Activated CD8-positive, alpha-beta memory T cell treated with anti-CD3 and anti-CD28 coated beads, Interleukin-2, amount 10 ng/mL, durations not matched to agents 7 days and 5 days (primary cell): ENCODE measurements at regions not wholly inside any gene's neighbourhood (a gene's known extent, or its start where the extent isn't known, plus 50 kb on each side); places are given as distances from the start of the nearest gene placed in this dataset.
"Not testable (repeated sequence)": the region's sequence is repeated elsewhere in the genome, so short reads cannot be mapped to it uniquely, and the experiment has no call there.

Experiments
- ATAC-seq: fragments of 150-1000 bp; cut with Tn5 transposase; one replicate; pipeline ENCODE4 v1.10.0; 2021; ENCODE audit warnings: moderate library complexity
- CTCF ChIA-PET: fragments of 350-600 bp; sonication (Branson Sonifier 250); formaldehyde crosslinking; loops from one replicate; lab custom pipeline; 2021; ENCODE audit warnings: antibody characterized with exemption; lab: Charles Lee
- DNase-seq: peaks from one replicate; pipeline ENCODE4 v3.0.0-alpha.2; 2020
- H3K27ac Mint-ChIP-seq: one replicate; pipeline ENCODE4 v1.8.0; 2021; ENCODE audit warnings: mild to moderate bottlenecking, mixed read lengths
- H3K27me3 Mint-ChIP-seq: one replicate; pipeline ENCODE4 v1.8.0; 2021; ENCODE audit warnings: mixed read lengths
- H3K36me3 Mint-ChIP-seq: one replicate; pipeline ENCODE4 v1.8.0; 2021; ENCODE audit warnings: mild to moderate bottlenecking, mixed read lengths
- H3K4me1 Mint-ChIP-seq: one replicate; pipeline ENCODE4 v1.8.0; 2021; ENCODE audit warnings: mixed read lengths
- H3K4me3 Mint-ChIP-seq: one replicate; pipeline ENCODE4 v1.8.0; 2021; ENCODE audit warnings: mild to moderate bottlenecking, moderate library complexity, mixed read lengths
- H3K9me3 Mint-ChIP-seq: one replicate; pipeline ENCODE4 v1.8.0; 2022; ENCODE audit warnings: low read depth, mixed read lengths

GRCh38 chr12:83769151-83769550 lies 1082.4 kb downstream of the TMTC2 start:
- no peaks in the 10 kb centered on the region for H3K27me3 Mint-ChIP-seq
- CTCF ChIA-PET = no interaction called here
- H3K4me3 Mint-ChIP-seq = no peak overlapping the region

GRCh38 chr12:83767723-83768122 lies 1081.0 kb downstream of the TMTC2 start:
- CTCF ChIA-PET = no interaction called here
- Mint-ChIP-seq H3K9me3 (peaks cover 5% of the 10 kb centered on the region), H3K27me3 (no peaks in the 10 kb centered on the region), H3K36me3 (no peaks in the 10 kb centered on the region), H3K27ac (no peak overlapping the region), H3K4me1 (no peaks in the 10 kb centered on the region), H3K4me3 (no peak overlapping the region)
- ATAC-seq = no peak
- DNase-seq = no peak

More at GRCh38 chr12:83769151-83769550, 1082.4 kb downstream of the TMTC2 start:
- no peak for DNase-seq
- no peak for ATAC-seq
- no peaks in the 10 kb centered on the region for H3K36me3 Mint-ChIP-seq
- H3K9me3 Mint-ChIP-seq = peaks cover 9% of the 10 kb centered on the region
- H3K27ac Mint-ChIP-seq = no peak overlapping the region
- no peaks in the 10 kb centered on the region for H3K4me1 Mint-ChIP-seq

GRCh38 chr12:83763425-83763824 lies 1076.7 kb downstream of the TMTC2 start:
- H3K27me3 Mint-ChIP-seq = no peaks in the 10 kb centered on the region
- no peak for ATAC-seq
- no peaks in the 10 kb centered on the region for H3K9me3 Mint-ChIP-seq
- no peak overlapping the region for H3K27ac Mint-ChIP-seq
- H3K36me3 Mint-ChIP-seq = no peaks in the 10 kb centered on the region
- no peak for DNase-seq
- H3K4me1 Mint-ChIP-seq = no peaks in the 10 kb centered on the region
- CTCF ChIA-PET = no interaction called here
- H3K4me3 Mint-ChIP-seq = no peak overlapping the region

- DNase-seq (no peak), ATAC-seq (no peak)
- H3K36me3 Mint-ChIP-seq = no peaks in the 10 kb centered on the region
- H3K27ac Mint-ChIP-seq = no peak overlapping the region
- no peak overlapping the region for H3K4me3 Mint-ChIP-seq
- no peaks in the 10 kb centered on the region for H3K27me3 Mint-ChIP-seq
- H3K9me3 Mint-ChIP-seq = no peaks in the 10 kb centered on the region
- no peaks in the 10 kb centered on the region for H3K4me1 Mint-ChIP-seq
- CTCF ChIA-PET = no interaction called here
These were observed 1073.2 kb downstream of the TMTC2 start for GRCh38 chr12:83759906-83760305.

GRCh38 chr12:83758888-83759631 lies 1072.4 kb downstream of the TMTC2 start:
- Mint-ChIP-seq H3K27me3 (no peaks in the 10 kb centered on the region), H3K36me3 (no peaks in the 10 kb centered on the region), H3K9me3 (no peaks in the 10 kb centered on the region), H3K4me3 (no peak overlapping the region), H3K4me1 (no peaks in the 10 kb centered on the region), H3K27ac (no peak overlapping the region)
- DNase-seq (no peak), ATAC-seq (no peak)
- CTCF ChIA-PET = no interaction called here

- Mint-ChIP-seq H3K4me3 (no peak overlapping the region), H3K36me3 (no peaks in the 10 kb centered on the region), H3K4me1 (no peaks in the 10 kb centered on the region), H3K27me3 (no peaks in the 10 kb centered on the region), H3K27ac (no peak overlapping the region), H3K9me3 (no peaks in the 10 kb centered on the region)
- DNase-seq (no peak), ATAC-seq (no peak)
- CTCF ChIA-PET = no interaction called here
These were observed 1067.2 kb downstream of the TMTC2 start for GRCh38 chr12:83753904-83754303.

- H3K36me3 Mint-ChIP-seq = no peaks in the 10 kb centered on the region
- CTCF ChIA-PET = no interaction called here
- ATAC-seq = no peak
- no peaks in the 10 kb centered on the region for H3K9me3 Mint-ChIP-seq
- H3K27me3 Mint-ChIP-seq = no peaks in the 10 kb centered on the region
- no peak for DNase-seq
- no peak overlapping the region for H3K27ac Mint-ChIP-seq
- H3K4me3 Mint-ChIP-seq = no peak overlapping the region
- no peaks in the 10 kb centered on the region for H3K4me1 Mint-ChIP-seq
These were observed 1066.5 kb downstream of the TMTC2 start for GRCh38 chr12:83753205-83753604.

GRCh38 chr12:83739607-83740006 lies 1052.9 kb downstream of the TMTC2 start:
- Mint-ChIP-seq H3K36me3 (no peaks in the 10 kb centered on the region), H3K27ac (no peak overlapping the region), H3K4me1 (no peaks in the 10 kb centered on the region), H3K9me3 (peaks cover 7% of the 10 kb centered on the region), H3K27me3 (no peaks in the 10 kb centered on the region), H3K4me3 (no peak overlapping the region)
- CTCF ChIA-PET = no interaction called here
- no peak for DNase-seq
- no peak for ATAC-seq

GRCh38 chr12:83710851-83711250 lies 1024.1 kb downstream of the TMTC2 start:
- ATAC-seq (no peak), DNase-seq (no peak)
- no peak overlapping the region for H3K4me3 Mint-ChIP-seq
- no peaks in the 10 kb centered on the region for H3K4me1 Mint-ChIP-seq
- H3K27me3 Mint-ChIP-seq = no peaks in the 10 kb centered on the region
- H3K36me3 Mint-ChIP-seq = no peaks in the 10 kb centered on the region
- peaks cover 7% of the 10 kb centered on the region for H3K9me3 Mint-ChIP-seq
- H3K27ac Mint-ChIP-seq = no peak overlapping the region
- CTCF ChIA-PET = no interaction called here

GRCh38 chr12:83709899-83710298 lies 1023.2 kb downstream of the TMTC2 start:
- ATAC-seq = no peak
- no peaks in the 10 kb centered on the region for H3K27me3 Mint-ChIP-seq
- H3K27ac Mint-ChIP-seq = no peak overlapping the region
- H3K4me1 Mint-ChIP-seq = no peaks in the 10 kb centered on the region
- H3K4me3 Mint-ChIP-seq = no peak overlapping the region
- H3K36me3 Mint-ChIP-seq = no peaks in the 10 kb centered on the region
- H3K9me3 Mint-ChIP-seq = peaks cover 7% of the 10 kb centered on the region
- CTCF ChIA-PET = no interaction called here
- DNase-seq = no peak

- Mint-ChIP-seq H3K9me3 (peaks cover 12% of the 10 kb centered on the region), H3K27me3 (no peaks in the 10 kb centered on the region), H3K27ac (no peak overlapping the region), H3K36me3 (no peaks in the 10 kb centered on the region), H3K4me3 (no peak overlapping the region), H3K4me1 (no peaks in the 10 kb centered on the region)
- DNase-seq (no peak), ATAC-seq (no peak)
- CTCF ChIA-PET = no interaction called here
These were observed 1014.1 kb downstream of the TMTC2 start for GRCh38 chr12:83700838-83701237.

GRCh38 chr12:83696311-83696710 lies 1009.6 kb downstream of the TMTC2 start:
- H3K27ac Mint-ChIP-seq, H3K27me3 Mint-ChIP-seq, DNase-seq, H3K36me3 Mint-ChIP-seq, CTCF ChIA-PET, H3K4me3 Mint-ChIP-seq, ATAC-seq, H3K4me1 Mint-ChIP-seq: not testable (repeated sequence)
- peaks cover 12% of the 10 kb centered on the region for H3K9me3 Mint-ChIP-seq

GRCh38 chr12:83691730-83692129 lies 1005.0 kb downstream of the TMTC2 start:
- DNase-seq (no peak), ATAC-seq (no peak)
- no peak overlapping the region for H3K4me3 Mint-ChIP-seq
- H3K36me3 Mint-ChIP-seq = no peaks in the 10 kb centered on the region
- H3K27ac Mint-ChIP-seq = no peak overlapping the region
- peaks cover 12% of the 10 kb centered on the region for H3K9me3 Mint-ChIP-seq
- CTCF ChIA-PET = no interaction called here
- no peaks in the 10 kb centered on the region for H3K27me3 Mint-ChIP-seq
- no peaks in the 10 kb centered on the region for H3K4me1 Mint-ChIP-seq

GRCh38 chr12:83690465-83690864 lies 1003.8 kb downstream of the TMTC2 start:
- no peaks in the 10 kb centered on the region for H3K27me3 Mint-ChIP-seq
- no peak overlapping the region for H3K27ac Mint-ChIP-seq
- H3K36me3 Mint-ChIP-seq = no peaks in the 10 kb centered on the region
- no peaks in the 10 kb centered on the region for H3K4me1 Mint-ChIP-seq
- no peak overlapping the region for H3K4me3 Mint-ChIP-seq
- ATAC-seq = no peak
- CTCF ChIA-PET = no interaction called here
- peaks cover 9% of the 10 kb centered on the region for H3K9me3 Mint-ChIP-seq
- DNase-seq = no peak
